K562 (cell line): ENCODE measurements at regions not wholly inside any gene's neighbourhood (a gene's known extent, or its start where the extent isn't known, plus 50 kb on each side); places are given as distances from the start of the nearest gene placed in this dataset.

Experiments used
- ARID4B ChIP-seq: sonication (generic); formaldehyde crosslinking; IDR thresholded peaks from 2 replicates; pipeline ENCODE4 v1.8.0; 2022; ENCODE audit warnings: mild to moderate bottlenecking, missing genetic modification reagents
- CBX5 ChIP-seq: IDR thresholded peaks from 2 replicates; pipeline ENCODE4 v1.6.1; 2014; ENCODE audit warnings: low read depth, borderline replicate concordance
- CC2D1A ChIP-seq: fragments of 450-650 bp; IDR thresholded peaks from 2 replicates; pipeline ENCODE4 v1.6.1; 2017; ENCODE audit warnings: mild to moderate bottlenecking
- CHD1 ChIP-seq: fragments of 200-600 bp; sonication (generic); IDR thresholded peaks from one replicate; pipeline ENCODE4 v1.6.1; 2012; ENCODE audit warnings: mild to moderate bottlenecking, moderate library complexity, low read length, inconsistent platforms
- CTCF ChIP-seq, 3 experiments: IDR thresholded peaks in 2 of 3; conservative IDR thresholded peaks in 1 of 3; 2 replicates each; pipeline ENCODE4 v1.5.1; 2011 to 2012; ENCODE audit warnings: low read length in 3 of 3, mild to moderate bottlenecking in 3 of 3, control low read depth in 2 of 3, improper control_type of control experiment in 1 of 3, inconsistent platforms in 1 of 3, low read depth in 1 of 3, mixed read lengths in 1 of 3, moderate library complexity in 1 of 3; ENCODE audit not compliant: insufficient read depth in 2 of 3
- ESRRA ChIP-seq: fragments of 450-650 bp; IDR thresholded peaks from 2 replicates; pipeline ENCODE4 v1.6.1; 2014; ENCODE audit warnings: low read depth, mild to moderate bottlenecking, moderate library complexity, borderline replicate concordance
- NFATC3 ChIP-seq: fragments of 450-650 bp; IDR thresholded peaks from 2 replicates; pipeline ENCODE4 v1.6.1; 2017; ENCODE audit warnings: mild to moderate bottlenecking
- PATZ1 ChIP-seq: fragments of 250-450 bp; sonication (Bioruptor Pico); IDR thresholded peaks from 2 replicates; pipeline ENCODE4 v1.5.0; 2020; ENCODE audit warnings: mild to moderate bottlenecking, borderline replicate concordance
- SRSF1 ChIP-seq: fragments of 200-400 bp; formaldehyde crosslinking; IDR thresholded peaks from 2 replicates; pipeline ENCODE4 v1.6.1; 2017; ENCODE audit warnings: mild to moderate bottlenecking, low read depth, low read length, moderate library complexity
- XRCC4 ChIP-seq: IDR thresholded peaks from one replicate; pipeline ENCODE4 v1.6.1; 2011; ENCODE audit not compliant: insufficient read depth, insufficient read length; ENCODE audit errors: extremely low read depth
- ZBTB1 ChIP-seq: sonication (generic); formaldehyde crosslinking; IDR thresholded peaks from 2 replicates; pipeline ENCODE4 v1.8.1; 2023; ENCODE audit warnings: missing genetic modification reagents, low read depth, mild to moderate bottlenecking, borderline replicate concordance
- ZNF121 ChIP-seq: sonication (generic); formaldehyde crosslinking; conservative IDR thresholded peaks from 2 replicates; pipeline ENCODE4 v1.8.0; 2022; ENCODE audit warnings: missing genetic modification reagents

GRCh38 chr12:63323942-63324341 is 172.9 kb upstream of the AVPR1A start:
- TF ChIP-seq ZBTB1 (CRISPR knock-in tag) (no peak), CHD1 (no peak), ZNF121 (CRISPR knock-in tag) (no peak), CTCF (IDR thresholded peaks at IDR 0.05 in 2 of 3, conservative IDR thresholded peaks at IDR 0.05 in 1 of 3; ENCODE audit: insufficient read depth in 2 of 3, low read depth in 1 of 3, low read length in 3 of 3) (no peak), XRCC4 (no peak), ESRRA (no peak), CC2D1A (no peak), ARID4B (CRISPR knock-in tag) (no peak), SRSF1 (no peak), PATZ1 (no peak), CBX5 (no peak), NFATC3 (no peak)
